MCF 10A (cell line): ENCODE measurements at regions not wholly inside any gene's neighbourhood (a gene's known extent, or its start where the extent isn't known, plus 50 kb on each side); places are given as distances from the start of the nearest gene placed in this dataset.

Source experiments
- BruUV-seq: library from RNA; stranded (reverse); fragments of 400-500 nt; replicated peaks from 2 replicates; lab custom pipeline; 2021; lab: Mats Ljungman, UMichigan
- CTCF ChIA-PET: fragments of 300-600 bp; sonication (Branson Sonifier 250); formaldehyde crosslinking; extraction: SDS; loops from one replicate; lab custom pipeline; 2021; ENCODE audit warnings: antibody characterized with exemption, inconsistent platforms; lab: Yijun Ruan, JAX
- POLR2A ChIA-PET: fragments of 300-600, 350-650 bp; sonication (Branson Sonifier 250); formaldehyde crosslinking; extraction: SDS; loops from one replicate; lab custom pipeline; 2020; ENCODE audit warnings: antibody characterized with exemption, inconsistent platforms; lab: Yijun Ruan, JAX
- DNase-seq: peaks from one replicate; pipeline ENCODE4 v3.0.0-alpha.2; 2018; ENCODE audit not compliant: unreplicated experiment
- H3K27ac Mint-ChIP-seq: one replicate; pipeline ENCODE4 v1.8.0; 2022; ENCODE audit warnings: mild to moderate bottlenecking, low read depth, mixed read lengths; ENCODE audit not compliant: unreplicated experiment
- H3K27me3 Mint-ChIP-seq: one replicate; pipeline ENCODE4 v1.8.0; 2022; ENCODE audit warnings: mixed read lengths; ENCODE audit not compliant: insufficient read depth, unreplicated experiment
- H3K36me3 Mint-ChIP-seq: one replicate; pipeline ENCODE4 v1.8.0; 2022; ENCODE audit warnings: mild to moderate bottlenecking, moderate library complexity, mixed read lengths; ENCODE audit not compliant: insufficient read depth, unreplicated experiment
- H3K4me1 Mint-ChIP-seq: one replicate; pipeline ENCODE4 v1.8.0; 2022; ENCODE audit warnings: mixed read lengths; ENCODE audit not compliant: insufficient read depth, unreplicated experiment
- H3K4me3 Mint-ChIP-seq: one replicate; pipeline ENCODE4 v1.8.0; 2022; ENCODE audit warnings: mild to moderate bottlenecking, moderate library complexity, mixed read lengths; ENCODE audit not compliant: unreplicated experiment
- H3K9me3 Mint-ChIP-seq: one replicate; pipeline ENCODE4 v1.8.0; 2022; ENCODE audit warnings: mixed read lengths; ENCODE audit not compliant: unreplicated experiment
- CTCF ChIP-seq: fragments of 200-600 bp; IDR thresholded peaks from one replicate; pipeline ENCODE4 v1.8.0; 2022; ENCODE audit warnings: antibody characterized with exemption, mild to moderate bottlenecking; ENCODE audit not compliant: unreplicated experiment
- intact Hi-C: fragments of 100-400 bp; cut with micrococcal nuclease; formaldehyde crosslinking; loops from 2 replicates; pipeline ENCODE4 v1.14.1; 2022

GRCh38 chr18:23352042-23352441 is 101.0 kb upstream of the RIOK3 start:
- ChIA-PET POLR2A (no interaction called here), CTCF (interaction anchor here (0.9 to 1.1 kb wide), 2 partner anchors 28 to 221 kb away, joined by 3 to 4 read pairs; no protein-coding TSS in a partner anchor)
- H3K4me1 Mint-ChIP-seq: peaks cover 7% of the 10 kb centered on the region
- no peak overlapping the region for H3K4me3 Mint-ChIP-seq
- DNase-seq: no peak
- intact Hi-C loops: no loop called here
- H3K36me3 Mint-ChIP-seq: peaks cover 18% of the 10 kb centered on the region
- BruUV-seq: no TSS peak
- no peak overlapping the region for H3K27ac Mint-ChIP-seq
- TF ChIP-seq CTCF: no peak
- H3K9me3 Mint-ChIP-seq: no peaks in the 10 kb centered on the region
- H3K27me3 Mint-ChIP-seq: no peaks in the 10 kb centered on the region

GRCh38 chr18:23353459-23353858 is 99.6 kb upstream of the RIOK3 start:
- H3K36me3 Mint-ChIP-seq: peaks cover 14% of the 10 kb centered on the region
- no peaks in the 10 kb centered on the region for H3K9me3 Mint-ChIP-seq
- TF ChIP-seq CTCF: no peak
- H3K4me3 Mint-ChIP-seq: no peak overlapping the region
- BruUV-seq: no TSS peak
- CTCF ChIA-PET: no interaction called here
- no peak for DNase-seq
- H3K4me1 Mint-ChIP-seq: peaks cover 7% of the 10 kb centered on the region
- intact Hi-C loops: no loop called here
- no peaks in the 10 kb centered on the region for H3K27me3 Mint-ChIP-seq
- no peak overlapping the region for H3K27ac Mint-ChIP-seq
- POLR2A ChIA-PET: interaction anchor here (0.6 kb wide), 1 partner anchor 322 kb away, joined by 3 read pairs; no protein-coding TSS in a partner anchor

DNA sequence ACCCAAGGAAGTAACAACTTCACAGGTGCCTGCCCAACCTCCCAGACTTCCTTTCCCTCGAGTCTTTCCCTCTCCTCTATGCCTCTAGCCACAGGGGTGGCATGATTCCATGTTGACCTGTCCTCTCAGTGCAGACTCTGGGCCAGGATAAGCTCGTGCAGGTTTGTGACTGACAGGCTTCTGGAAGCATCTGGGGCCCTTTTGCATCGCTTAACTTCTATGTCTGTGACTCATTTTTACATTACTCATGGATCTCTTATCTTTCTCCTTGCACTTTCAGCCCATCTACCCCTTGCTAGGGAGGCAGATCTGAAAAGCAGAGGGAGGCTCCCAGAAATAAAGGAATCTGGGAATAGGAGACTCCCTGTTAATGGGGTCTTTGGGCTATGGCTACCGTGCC is 98.5 kb upstream of the RIOK3 start:
- Mint-ChIP-seq H3K9me3 (no peaks in the 10 kb centered on the region), H3K27ac (no peak overlapping the region), H3K4me1 (peaks cover 7% of the 10 kb centered on the region), H3K4me3 (no peak overlapping the region), H3K36me3 (peaks cover 19% of the 10 kb centered on the region), H3K27me3 (no peaks in the 10 kb centered on the region)
- CTCF ChIA-PET: interaction anchor here (0.6 kb wide), 1 partner anchor 244 kb away, joined by 6 read pairs; no protein-coding TSS in a partner anchor
- peak; percentile 27 for DNase-seq
- intact Hi-C loops: no loop called here
- TF ChIP-seq CTCF: no peak
- POLR2A ChIA-PET: interaction anchor here (0.8 kb wide), 1 partner anchor 94 kb away, joined by 5 read pairs; no protein-coding TSS in a partner anchor
- no TSS peak for BruUV-seq

DNA sequence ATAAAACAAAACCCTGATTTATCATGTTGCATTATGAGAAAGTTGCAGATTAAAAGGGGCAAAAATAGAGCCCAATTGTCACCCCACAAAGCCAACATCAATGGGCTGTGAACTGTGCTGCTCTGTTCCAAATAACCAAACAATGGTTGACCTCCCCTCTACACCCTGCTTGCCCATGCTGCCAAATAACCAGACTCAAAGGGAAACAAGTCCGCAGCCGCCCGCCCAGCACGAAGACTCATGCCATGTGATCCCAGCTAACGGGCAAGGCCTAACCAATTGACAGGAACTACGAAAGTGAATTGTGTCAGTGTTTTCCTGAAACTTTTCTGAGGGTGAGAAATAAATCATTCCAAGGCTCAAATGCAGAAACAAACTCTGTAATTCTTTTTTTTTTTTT is 97.9 kb upstream of the RIOK3 start:
- intact Hi-C loops: no loop called here
- CTCF ChIA-PET: interaction anchor here (0.6 kb wide), 1 partner anchor 245 kb away, joined by 6 read pairs; no protein-coding TSS in a partner anchor
- no peak for DNase-seq
- Mint-ChIP-seq H3K27me3 (no peaks in the 10 kb centered on the region), H3K4me1 (peaks cover 7% of the 10 kb centered on the region), H3K27ac (no peak overlapping the region), H3K4me3 (no peak overlapping the region), H3K9me3 (no peaks in the 10 kb centered on the region), H3K36me3 (peaks cover 14% of the 10 kb centered on the region)
- POLR2A ChIA-PET: interaction anchor here (0.8 kb wide), 2 partner anchors 23 to 95 kb away, joined by 3 to 5 read pairs; no protein-coding TSS in a partner anchor
- no TSS peak for BruUV-seq
- TF ChIP-seq CTCF: no peak
